Retinal pigment epithelial cell (primary cell): ENCODE measurements at regions not wholly inside any gene's neighbourhood (a gene's known extent, or its start where the extent isn't known, plus 50 kb on each side); places are given as distances from the start of the nearest gene placed in this dataset.

Source experiments
- DNase-seq: peaks from one replicate; pipeline ENCODE4 v3.0.0-alpha.2; 2010; ENCODE audit warnings: low read depth
- H3K4me3 ChIP-seq: 2 replicates; pipeline ENCODE4 v1.5.1; 2011; ENCODE audit warnings: mild to moderate bottlenecking, low read length, control low read depth, moderate library complexity
- CTCF ChIP-seq: conservative IDR thresholded peaks from 2 replicates; pipeline ENCODE4 v1.5.1; 2011; ENCODE audit warnings: low read depth, low read length, control low read depth, inconsistent platforms

- TF ChIP-seq CTCF = no peak
- DNase-seq = no peak
- H3K4me3 ChIP-seq = peak overlapping the region; percentile 66
These were observed 133.6 kb upstream of the C11orf58 start for GRCh38 chr11:16604794-16605388.

GRCh38 chr11:16603890-16604793 is 134.3 kb upstream of the C11orf58 start:
- peak overlapping the region; percentile 66 for H3K4me3 ChIP-seq
- TF ChIP-seq CTCF = no peak
- no peak for DNase-seq

- DNase-seq = no peak
- no peak for TF ChIP-seq CTCF
- H3K4me3 ChIP-seq = no peak overlapping the region
These were observed 135.2 kb upstream of the C11orf58 start for GRCh38 chr11:16603245-16603644.

GRCh38 chr11:16598906-16599305 is 139.5 kb upstream of the C11orf58 start:
- no peak for TF ChIP-seq CTCF
- H3K4me3 ChIP-seq = no peak overlapping the region
- no peak for DNase-seq

GRCh38 chr11:16598032-16598431 is 140.4 kb upstream of the C11orf58 start:
- TF ChIP-seq CTCF = no peak
- DNase-seq = no peak
- H3K4me3 ChIP-seq = no peak overlapping the region

- no peak for DNase-seq
- TF ChIP-seq CTCF = no peak
- no peak overlapping the region for H3K4me3 ChIP-seq
These were observed 142.2 kb upstream of the C11orf58 start for GRCh38 chr11:16596231-16596630.

- no peak for DNase-seq
- no peak overlapping the region for H3K4me3 ChIP-seq
- TF ChIP-seq CTCF = no peak
These were observed 147.3 kb upstream of the C11orf58 start for GRCh38 chr11:16591157-16591556.
